Breast epithelium (tissue), 4 donors: ENCODE measurements at regions not wholly inside any gene's neighbourhood (a gene's known extent, or its start where the extent isn't known, plus 50 kb on each side); places are given as distances from the start of the nearest gene placed in this dataset.
"Not testable (repeated sequence)": the region's sequence is repeated elsewhere in the genome, so short reads cannot be mapped to it uniquely, and the experiment has no call there.

ENCODE experiments used
- DNase-seq, 2 donors: peaks; one replicate each; pipeline ENCODE4 v3.0.0-alpha.2; 2019; ENCODE audit warnings: low spot score in 2 of 2
- H3K27ac ChIP-seq, 2 donors: fragments of 200-600 bp; sonication (generic) in 1 of 2; one replicate each; pipeline ENCODE4 v1.5.1; 2016 to 2019; ENCODE audit warnings: mild to moderate bottlenecking in 1 of 2
- H3K27me3 ChIP-seq, 2 donors: fragments of 200-600 bp; sonication (generic) in 1 of 2; one replicate each; pipeline versions ENCODE4 v1.5.1 to v1.6.0; 2017 to 2019; ENCODE audit warnings: control low read depth in 1 of 2, mild to moderate bottlenecking in 1 of 2
- H3K36me3 ChIP-seq: fragments of 200-600 bp; one replicate; pipeline ENCODE4 v1.5.1; 2019
- H3K4me1 ChIP-seq, 2 donors: fragments of 200-600 bp; sonication (generic); one replicate each; pipeline ENCODE4 v1.5.1; 2016 to 2019; ENCODE audit warnings: control low read depth in 1 of 2
- H3K4me3 ChIP-seq, 3 donors: fragments of 200-600 bp; sonication (generic); 1 replicate in 2 of 3; 2 replicates in 1 of 3; pipeline ENCODE4 v1.5.1; 2016 to 2019; ENCODE audit warnings: mild to moderate bottlenecking in 3 of 3, moderate library complexity in 2 of 3
- H3K9me3 ChIP-seq, 2 donors: fragments of 200-600 bp; sonication (generic) in 1 of 2; one replicate each; pipeline ENCODE4 v1.5.1; 2016 to 2019; ENCODE audit warnings: control low read depth in 1 of 2
- POLR2A ChIP-seq: fragments of 450-650 bp; IDR thresholded peaks from one replicate; pipeline ENCODE4 v1.6.1; 2016; ENCODE audit warnings: antibody characterized with exemption, mild to moderate bottlenecking, moderate library complexity
- POLR2AphosphoS5 ChIP-seq, 3 donors: sonication (generic); formaldehyde crosslinking; IDR thresholded peaks; one replicate each; pipeline ENCODE4 v1.6.1; 2017; ENCODE audit warnings: antibody characterized with exemption in 3 of 3
- intact Hi-C: fragments of 100-400 bp; cut with DNase I; formaldehyde crosslinking; loops from one replicate; pipeline ENCODE4 v1.15.1; 2023; ENCODE audit warnings: low total_unique reads
- TF ChIP-seq, protein P1 (sequence below), 3 donors: fragments of 450-650 bp; IDR thresholded peaks; one replicate each; pipeline ENCODE4 v1.5.1; 2016 to 2017; ENCODE audit warnings: antibody characterized with exemption in 3 of 3, mild to moderate bottlenecking in 3 of 3, moderate library complexity in 3 of 3

DNA sequence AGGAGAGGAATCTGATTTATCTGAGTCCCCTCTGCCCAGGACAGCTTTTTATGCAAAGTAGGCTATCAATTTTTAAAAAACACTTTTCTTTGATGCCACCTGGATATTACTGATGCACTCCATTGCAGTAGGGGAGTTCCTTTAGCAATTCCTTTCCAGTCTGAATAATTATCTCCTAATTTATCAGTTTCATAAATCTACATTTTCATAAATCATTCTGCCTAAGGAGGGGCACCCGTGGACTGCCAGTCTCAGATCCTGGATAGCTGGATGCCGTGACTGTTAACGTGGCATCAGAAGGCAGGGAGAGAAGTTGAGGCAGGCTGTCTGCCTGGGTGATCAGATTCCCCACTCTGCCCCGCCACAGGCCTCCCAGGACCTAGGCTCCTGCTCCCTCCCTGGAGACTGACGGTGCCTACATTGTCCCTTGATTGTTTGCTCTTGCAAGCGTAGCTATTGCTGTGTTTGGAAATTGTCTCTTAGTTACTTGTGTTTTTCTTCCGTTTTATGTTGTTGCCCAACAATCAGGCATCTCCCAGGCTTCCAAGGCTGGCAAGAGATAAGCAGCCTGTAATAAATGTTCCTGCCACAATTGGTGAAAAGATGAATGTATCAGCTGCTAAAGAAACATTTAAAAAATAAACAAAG, 75.2 kb downstream of the KATNIP start:
- H3K27ac ChIP-seq, result no peak overlapping the region
- H3K4me1 ChIP-seq, result no peaks in the 10 kb centered on the region
- DNase-seq, result no peak
- intact Hi-C loops, result no loop called here
- TF ChIP-seq POLR2AphosphoS5 (IDR thresholded peaks at IDR 0.05) (no peak), POLR2A (no peak)
- TF ChIP-seq, protein P1, sequence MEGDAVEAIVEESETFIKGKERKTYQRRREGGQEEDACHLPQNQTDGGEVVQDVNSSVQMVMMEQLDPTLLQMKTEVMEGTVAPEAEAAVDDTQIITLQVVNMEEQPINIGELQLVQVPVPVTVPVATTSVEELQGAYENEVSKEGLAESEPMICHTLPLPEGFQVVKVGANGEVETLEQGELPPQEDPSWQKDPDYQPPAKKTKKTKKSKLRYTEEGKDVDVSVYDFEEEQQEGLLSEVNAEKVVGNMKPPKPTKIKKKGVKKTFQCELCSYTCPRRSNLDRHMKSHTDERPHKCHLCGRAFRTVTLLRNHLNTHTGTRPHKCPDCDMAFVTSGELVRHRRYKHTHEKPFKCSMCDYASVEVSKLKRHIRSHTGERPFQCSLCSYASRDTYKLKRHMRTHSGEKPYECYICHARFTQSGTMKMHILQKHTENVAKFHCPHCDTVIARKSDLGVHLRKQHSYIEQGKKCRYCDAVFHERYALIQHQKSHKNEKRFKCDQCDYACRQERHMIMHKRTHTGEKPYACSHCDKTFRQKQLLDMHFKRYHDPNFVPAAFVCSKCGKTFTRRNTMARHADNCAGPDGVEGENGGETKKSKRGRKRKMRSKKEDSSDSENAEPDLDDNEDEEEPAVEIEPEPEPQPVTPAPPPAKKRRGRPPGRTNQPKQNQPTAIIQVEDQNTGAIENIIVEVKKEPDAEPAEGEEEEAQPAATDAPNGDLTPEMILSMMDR (IDR thresholded peaks at IDR 0.05), result no peak
- H3K9me3 ChIP-seq, result no peaks in the 10 kb centered on the region
- H3K36me3 ChIP-seq, result no peaks in the 10 kb centered on the region
- H3K27me3 ChIP-seq, result no peaks in the 10 kb centered on the region
- no peak overlapping the region for H3K4me3 ChIP-seq

DNA sequence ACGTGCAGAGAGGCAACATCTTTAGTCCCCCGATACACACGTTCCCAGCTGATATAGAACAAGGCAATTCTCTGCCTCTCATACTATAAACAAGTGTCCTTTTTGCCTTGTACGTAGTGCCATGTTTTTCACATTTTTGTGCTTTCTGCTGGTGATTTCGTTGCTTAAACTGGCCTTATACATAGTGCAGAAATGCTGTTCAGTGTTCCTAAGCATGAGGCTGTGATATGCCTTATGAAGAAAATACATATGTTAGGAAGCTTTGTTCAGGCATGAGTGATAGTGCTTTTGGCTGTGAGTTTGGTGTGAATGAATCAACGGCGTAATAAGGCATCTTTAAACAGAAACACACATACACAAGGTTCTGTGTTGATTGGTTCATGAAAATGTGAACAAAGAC, 77.2 kb downstream of the KATNIP start:
- no peaks in the 10 kb centered on the region for H3K36me3 ChIP-seq
- no peak for DNase-seq
- H3K27me3 ChIP-seq, result no peaks in the 10 kb centered on the region
- H3K4me1 ChIP-seq, result no peaks in the 10 kb centered on the region
- H3K4me3 ChIP-seq, result no peak overlapping the region
- intact Hi-C loops, result no loop called here
- H3K9me3 ChIP-seq, result no peaks in the 10 kb centered on the region
- H3K27ac ChIP-seq, result no peak overlapping the region
- no peak for TF ChIP-seq POLR2A

DNA sequence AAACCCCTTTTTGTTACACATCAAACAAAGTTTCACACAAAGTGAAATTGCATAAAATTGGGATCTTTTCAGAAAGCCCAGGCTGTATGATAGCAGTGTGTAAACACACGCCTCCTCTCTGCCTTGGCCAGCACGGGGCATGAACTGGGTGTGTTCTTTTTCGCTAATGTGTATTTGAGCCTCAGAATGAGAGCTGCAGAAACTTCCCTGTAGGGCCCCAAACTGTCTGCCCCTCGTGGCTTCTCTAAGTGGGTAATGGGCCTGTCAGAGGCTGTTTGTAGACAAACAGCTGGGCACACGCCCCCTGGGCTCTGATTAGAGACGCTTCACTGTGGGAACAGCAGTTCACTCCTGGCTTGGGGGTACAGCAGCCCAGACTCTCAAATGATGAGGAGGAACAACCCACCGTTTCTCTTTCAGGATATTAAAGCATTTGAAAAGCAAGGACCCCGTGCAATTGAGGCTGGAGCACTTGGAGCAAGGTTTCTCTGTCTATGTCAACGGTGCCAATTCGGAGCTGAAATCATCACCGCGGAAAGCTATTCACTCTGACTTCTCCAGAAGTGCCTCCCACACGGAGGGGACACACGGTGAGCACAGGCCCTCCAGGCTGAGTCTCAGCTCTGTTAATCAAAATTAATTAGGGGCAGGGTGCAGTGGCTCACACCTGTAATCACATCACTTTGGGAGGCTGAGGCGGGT, 78.4 kb downstream of the KATNIP start:
- DNase-seq, result no peak
- intact Hi-C loops, result no loop called here
- Histone ChIP-seq H3K9me3 (no peaks in the 10 kb centered on the region), H3K4me3 (no peak overlapping the region), H3K27me3 (no peaks in the 10 kb centered on the region), H3K27ac (no peak overlapping the region), H3K36me3 (no peaks in the 10 kb centered on the region), H3K4me1 (no peaks in the 10 kb centered on the region)
- TF ChIP-seq POLR2A (no peak), POLR2AphosphoS5 (IDR thresholded peaks at IDR 0.05) (no peak)
- TF ChIP-seq, protein P1 (IDR thresholded peaks at IDR 0.05), result no peak

DNA sequence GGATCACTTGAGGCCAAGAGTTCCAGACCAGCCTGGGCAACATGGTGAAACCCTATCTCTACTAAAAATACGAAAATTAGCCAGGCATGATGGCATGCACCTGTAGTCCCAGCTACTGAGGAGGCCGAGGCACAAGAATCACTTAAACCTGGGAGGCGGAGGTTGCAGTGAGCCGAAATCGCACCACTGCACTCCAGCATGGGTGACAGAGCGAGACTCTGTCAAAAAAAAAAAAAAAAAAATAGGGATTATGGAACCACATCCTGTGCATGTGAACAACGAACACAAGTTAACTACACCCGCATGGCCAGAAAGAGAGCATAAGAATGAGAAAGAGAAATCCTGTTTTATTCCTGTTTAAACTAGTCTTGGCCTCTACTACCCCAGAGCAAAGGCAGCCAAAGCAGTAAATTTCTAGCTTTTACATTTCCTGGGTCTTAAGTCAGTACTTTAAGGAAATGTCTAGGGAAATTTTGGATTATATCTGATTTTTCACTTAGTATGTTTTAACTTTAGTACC, 79.1 kb downstream of the KATNIP start:
- H3K36me3 ChIP-seq, H3K4me3 ChIP-seq, H3K4me1 ChIP-seq, H3K9me3 ChIP-seq, DNase-seq, H3K27ac ChIP-seq, intact Hi-C loops, H3K27me3 ChIP-seq: not testable (repeated sequence)

DNA sequence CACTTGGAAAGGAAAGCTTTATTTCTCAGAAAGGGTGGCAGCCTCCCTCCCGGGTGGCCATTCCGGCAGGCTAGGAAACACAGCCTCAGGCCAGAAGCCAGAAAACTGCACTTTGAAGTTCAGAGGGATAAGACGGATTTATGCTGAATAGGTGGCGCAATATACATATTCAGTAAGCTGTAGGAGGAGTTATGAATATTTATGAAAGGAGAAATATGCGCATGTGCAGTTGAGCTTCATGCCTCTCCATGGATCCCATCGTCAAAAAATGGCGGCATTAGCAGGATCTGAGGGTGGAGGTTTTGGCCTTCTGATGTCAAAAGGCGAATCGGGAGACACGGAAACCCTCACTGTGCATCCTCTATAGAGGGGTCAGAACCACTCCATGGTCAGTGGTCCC, 82.3 kb downstream of the KATNIP start:
- DNase-seq, result no peak
- H3K27me3 ChIP-seq, result no peaks in the 10 kb centered on the region
- H3K27ac ChIP-seq, result no peak overlapping the region
- no peaks in the 10 kb centered on the region for H3K9me3 ChIP-seq
- no peaks in the 10 kb centered on the region for H3K36me3 ChIP-seq
- intact Hi-C loops, result no loop called here
- no peaks in the 10 kb centered on the region for H3K4me1 ChIP-seq
- H3K4me3 ChIP-seq, result no peak overlapping the region
- TF ChIP-seq POLR2A (no peak), POLR2AphosphoS5 (IDR thresholded peaks at IDR 0.05) (no peak)
- TF ChIP-seq, protein P1 (IDR thresholded peaks at IDR 0.05), result no peak

DNA sequence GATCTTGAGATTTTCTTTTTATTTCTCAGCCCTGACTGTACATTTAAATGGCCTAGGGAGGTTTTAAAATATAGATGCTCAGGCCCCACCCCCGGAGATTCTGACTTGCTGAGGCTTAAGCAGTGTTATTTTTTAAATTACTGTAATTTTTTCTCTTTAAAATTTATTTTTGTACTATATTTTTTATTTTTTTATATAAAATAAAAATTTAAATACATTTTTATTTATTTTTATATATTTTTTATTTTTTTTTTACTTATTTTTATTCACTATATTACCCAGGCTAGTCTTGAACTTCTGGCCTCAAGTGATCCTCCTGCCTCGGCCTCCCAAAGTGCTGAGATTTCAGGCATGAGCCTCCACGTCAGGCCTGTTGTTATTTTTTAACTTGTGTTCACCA, 83.3 kb downstream of the KATNIP start:
- H3K36me3 ChIP-seq, result no peaks in the 10 kb centered on the region
- TF ChIP-seq, protein P1 (IDR thresholded peaks at IDR 0.05), result no peak
- TF ChIP-seq POLR2A (no peak), POLR2AphosphoS5 (IDR thresholded peaks at IDR 0.05) (no peak)
- no peaks in the 10 kb centered on the region for H3K27me3 ChIP-seq
- no peak overlapping the region for H3K27ac ChIP-seq
- intact Hi-C loops, result no loop called here
- no peaks in the 10 kb centered on the region for H3K9me3 ChIP-seq
- DNase-seq, result no peak
- H3K4me1 ChIP-seq, result no peaks in the 10 kb centered on the region
- H3K4me3 ChIP-seq, result no peak overlapping the region
